Hepatocyte (in vitro differentiated cells): ENCODE measurements at regions not wholly inside any gene's neighbourhood (a gene's known extent, or its start where the extent isn't known, plus 50 kb on each side); places are given as distances from the start of the nearest gene placed in this dataset.

ENCODE experiments used
- CTCF ChIP-seq: fragments of 200-600 bp; sonication (generic); IDR thresholded peaks from 2 replicates; pipeline ENCODE4 v1.5.1; 2016; ENCODE audit warnings: antibody characterized with exemption, mild to moderate bottlenecking; ENCODE audit not compliant: poor library complexity
- EZH2 ChIP-seq: fragments of 200-600 bp; sonication (generic); IDR thresholded peaks from 2 replicates; pipeline ENCODE4 v1.6.1; 2016; ENCODE audit warnings: antibody characterized with exemption, mild to moderate bottlenecking, borderline replicate concordance
- EZH2phosphoT487 ChIP-seq: fragments of 200-600 bp; sonication (generic); IDR thresholded peaks from one replicate; pipeline ENCODE4 v1.6.1; 2018; ENCODE audit warnings: antibody characterized with exemption, mild to moderate bottlenecking, low read depth, moderate library complexity; ENCODE audit not compliant: unreplicated experiment, severe bottlenecking

GRCh38 chr19:28341810-28342350 lies 871.1 kb downstream of the UQCRFS1 start:
- TF ChIP-seq CTCF (no peak), EZH2 (no peak), EZH2phosphoT487 (no peak)
